PC-9 (cell line): ENCODE measurements at regions not wholly inside any gene's neighbourhood (a gene's known extent, or its start where the extent isn't known, plus 50 kb on each side); places are given as distances from the start of the nearest gene placed in this dataset.

Source experiments
- BruUV-seq: library from RNA; stranded (reverse); fragments of 400-500 nt; replicated peaks from 2 replicates; lab custom pipeline; 2021; lab: Mats Ljungman, UMichigan
- CTCF ChIA-PET: fragments of 300-600 bp; sonication (Branson Sonifier 250); formaldehyde crosslinking; loops from one replicate; lab custom pipeline; 2022; ENCODE audit warnings: antibody characterized with exemption; lab: Charles Lee
- POLR2A ChIA-PET: fragments of 300-600 bp; sonication (Branson Sonifier 250); formaldehyde crosslinking; loops from one replicate; lab custom pipeline; 2022; ENCODE audit warnings: antibody characterized with exemption; ENCODE audit not compliant: unreplicated experiment; lab: Charles Lee
- DNase-seq, 2 experiments: peaks; one replicate each; pipeline versions ENCODE4 v3.0.0 to v3.0.0-alpha.2; 2015 to 2022; ENCODE audit warnings: mixed read lengths in 1 of 2
- H2AFZ ChIP-seq: fragments of 200-600 bp; sonication (generic); 2 replicates; pipeline ENCODE4 v1.8.1; 2017; ENCODE audit warnings: antibody characterized with exemption
- H3F3A ChIP-seq: fragments of 200-600 bp; sonication (generic); 2 replicates; pipeline ENCODE4 v1.8.1; 2017; ENCODE audit warnings: antibody characterized with exemption, mild to moderate bottlenecking, low read depth; ENCODE audit not compliant: insufficient read depth
- H3K27ac ChIP-seq: fragments of 200-600 bp; sonication (generic); 2 replicates; pipeline ENCODE4 v1.6.1; 2016; ENCODE audit warnings: mixed run types
- H3K27me3 ChIP-seq: fragments of 200-600 bp; sonication (generic); 2 replicates; pipeline ENCODE4 v1.6.1; 2016; ENCODE audit warnings: low read depth, mixed run types; ENCODE audit not compliant: insufficient read depth
- H3K36me3 ChIP-seq: fragments of 200-600 bp; sonication (generic); 2 replicates; pipeline ENCODE4 v1.6.1; 2016; ENCODE audit warnings: low read depth, mixed run types
- H3K4me1 ChIP-seq: fragments of 200-600 bp; sonication (generic); replicated peaks from 2 replicates; pipeline ENCODE4 v1.6.1; 2016; ENCODE audit warnings: mixed run types; ENCODE audit not compliant: insufficient read depth
- H3K4me2 ChIP-seq: fragments of 200-600 bp; sonication (generic); 2 replicates; pipeline ENCODE4 v1.6.1; 2017; ENCODE audit warnings: mixed run types
- H3K4me3 ChIP-seq: fragments of 200-600 bp; sonication (generic); 2 replicates; pipeline ENCODE4 v1.6.1; 2016; ENCODE audit warnings: mixed run types
- H3K79me2 ChIP-seq: fragments of 200-600 bp; sonication (generic); 2 replicates; pipeline ENCODE4 v1.6.1; 2017; ENCODE audit warnings: low read depth, mixed run types
- H3K9me2 ChIP-seq: fragments of 200-600 bp; sonication (generic); 2 replicates; pipeline ENCODE4 v1.8.1; 2017; ENCODE audit warnings: mild to moderate bottlenecking; ENCODE audit not compliant: insufficient read depth
- H3K9me3 ChIP-seq: fragments of 200-600 bp; sonication (generic); 2 replicates; pipeline ENCODE4 v1.8.1; 2016; ENCODE audit warnings: low read depth; ENCODE audit not compliant: insufficient read depth
- H4K20me1 ChIP-seq: fragments of 200-600 bp; sonication (generic); 2 replicates; pipeline ENCODE4 v1.8.1; 2017; ENCODE audit not compliant: insufficient read depth
- EZH2 ChIP-seq: fragments of 200-600 bp; sonication (generic); IDR thresholded peaks from 2 replicates; pipeline ENCODE4 v1.8.0; 2017; ENCODE audit warnings: antibody characterized with exemption, low read depth
- intact Hi-C: fragments of 100-400 bp; cut with micrococcal nuclease; formaldehyde crosslinking; loops from one replicate; pipeline ENCODE4 v1.10.0; 2022; ENCODE audit not compliant: unreplicated experiment
- TF ChIP-seq, protein P1 (sequence below): fragments of 200-600 bp; sonication (generic); conservative IDR thresholded peaks from 2 replicates; pipeline ENCODE4 v1.6.1; 2017; ENCODE audit warnings: mixed run types, antibody characterized with exemption, mild to moderate bottlenecking, moderate library complexity

DNA sequence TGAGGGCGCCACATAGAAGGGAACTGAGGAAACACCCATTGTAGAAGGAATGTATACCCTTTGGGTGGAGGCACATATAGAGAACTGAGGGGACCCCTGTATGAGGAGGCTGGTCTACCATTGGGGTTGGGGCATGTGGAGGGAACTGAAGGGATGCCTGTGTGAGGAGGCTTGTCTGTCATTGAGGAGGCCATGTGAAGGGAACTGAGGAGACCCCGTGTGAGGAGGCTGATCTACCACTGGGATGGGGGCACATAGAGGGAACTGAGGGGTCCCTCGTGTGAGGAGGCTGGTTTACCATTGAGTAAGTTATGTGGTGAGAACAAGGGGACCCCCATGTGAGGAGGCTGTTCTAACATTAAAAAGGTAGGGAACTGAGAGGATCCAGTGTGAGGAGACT is 156.1 kb downstream of the FBLN2 start:
- TF ChIP-seq, protein P1, sequence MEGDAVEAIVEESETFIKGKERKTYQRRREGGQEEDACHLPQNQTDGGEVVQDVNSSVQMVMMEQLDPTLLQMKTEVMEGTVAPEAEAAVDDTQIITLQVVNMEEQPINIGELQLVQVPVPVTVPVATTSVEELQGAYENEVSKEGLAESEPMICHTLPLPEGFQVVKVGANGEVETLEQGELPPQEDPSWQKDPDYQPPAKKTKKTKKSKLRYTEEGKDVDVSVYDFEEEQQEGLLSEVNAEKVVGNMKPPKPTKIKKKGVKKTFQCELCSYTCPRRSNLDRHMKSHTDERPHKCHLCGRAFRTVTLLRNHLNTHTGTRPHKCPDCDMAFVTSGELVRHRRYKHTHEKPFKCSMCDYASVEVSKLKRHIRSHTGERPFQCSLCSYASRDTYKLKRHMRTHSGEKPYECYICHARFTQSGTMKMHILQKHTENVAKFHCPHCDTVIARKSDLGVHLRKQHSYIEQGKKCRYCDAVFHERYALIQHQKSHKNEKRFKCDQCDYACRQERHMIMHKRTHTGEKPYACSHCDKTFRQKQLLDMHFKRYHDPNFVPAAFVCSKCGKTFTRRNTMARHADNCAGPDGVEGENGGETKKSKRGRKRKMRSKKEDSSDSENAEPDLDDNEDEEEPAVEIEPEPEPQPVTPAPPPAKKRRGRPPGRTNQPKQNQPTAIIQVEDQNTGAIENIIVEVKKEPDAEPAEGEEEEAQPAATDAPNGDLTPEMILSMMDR, result no peak
- TF ChIP-seq EZH2, result no peak
- Histone ChIP-seq H4K20me1 (peaks cover 4% of the 10 kb centered on the region; the same call in 1 of the 2 replicates), H3K9me2 (no peaks in the 10 kb centered on the region), H3F3A (no peaks in the 10 kb centered on the region), H3K4me1 (no peaks in the 10 kb centered on the region), H2AFZ (no peak overlapping the region), H3K4me3 (no peak overlapping the region), H3K27me3 (peaks cover 30% of the 10 kb centered on the region), H3K27ac (no peak overlapping the region), H3K36me3 (no peaks in the 10 kb centered on the region), H3K79me2 (no peaks in the 10 kb centered on the region), H3K4me2 (no peak overlapping the region), H3K9me3 (no peaks in the 10 kb centered on the region)
- POLR2A ChIA-PET, result no interaction called here
- CTCF ChIA-PET, result no interaction called here
- BruUV-seq, result no TSS peak
- intact Hi-C loops, result no loop called here
- DNase-seq, result no peak

DNA sequence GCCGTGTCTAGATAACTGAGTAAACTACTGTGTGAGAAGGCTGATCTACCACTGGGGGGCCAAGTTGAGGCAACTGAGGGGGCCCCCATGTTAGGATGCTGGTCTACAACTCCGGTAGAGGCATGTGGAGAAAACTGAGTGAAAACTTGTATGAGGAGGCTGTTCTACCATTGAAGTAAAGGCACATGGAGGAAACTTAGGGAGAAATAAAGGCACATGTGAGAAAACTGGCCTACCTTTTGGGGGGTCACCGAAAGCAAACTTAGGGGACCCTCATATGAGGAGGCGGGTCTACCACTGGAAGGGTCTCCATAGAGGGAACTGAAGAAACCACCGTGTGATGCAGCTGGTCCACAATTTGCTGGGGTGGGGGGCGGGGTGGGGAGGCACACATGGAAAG is 155.2 kb downstream of the FBLN2 start:
- Histone ChIP-seq H3F3A (no peaks in the 10 kb centered on the region), H3K4me2 (no peak overlapping the region), H4K20me1 (peaks cover 4% of the 10 kb centered on the region; the same call in 1 of the 2 replicates), H3K4me3 (no peak overlapping the region), H3K9me2 (no peaks in the 10 kb centered on the region), H3K36me3 (no peaks in the 10 kb centered on the region), H3K27me3 (peaks cover 30% of the 10 kb centered on the region), H3K79me2 (no peaks in the 10 kb centered on the region), H2AFZ (no peak overlapping the region), H3K27ac (no peak overlapping the region), H3K9me3 (no peaks in the 10 kb centered on the region), H3K4me1 (no peaks in the 10 kb centered on the region)
- ChIA-PET POLR2A (no interaction called here), CTCF (no interaction called here)
- BruUV-seq, result no TSS peak
- TF ChIP-seq, protein P1, result no peak
- no peak for TF ChIP-seq EZH2
- DNase-seq, result no peak
- intact Hi-C loops, result no loop called here

DNA sequence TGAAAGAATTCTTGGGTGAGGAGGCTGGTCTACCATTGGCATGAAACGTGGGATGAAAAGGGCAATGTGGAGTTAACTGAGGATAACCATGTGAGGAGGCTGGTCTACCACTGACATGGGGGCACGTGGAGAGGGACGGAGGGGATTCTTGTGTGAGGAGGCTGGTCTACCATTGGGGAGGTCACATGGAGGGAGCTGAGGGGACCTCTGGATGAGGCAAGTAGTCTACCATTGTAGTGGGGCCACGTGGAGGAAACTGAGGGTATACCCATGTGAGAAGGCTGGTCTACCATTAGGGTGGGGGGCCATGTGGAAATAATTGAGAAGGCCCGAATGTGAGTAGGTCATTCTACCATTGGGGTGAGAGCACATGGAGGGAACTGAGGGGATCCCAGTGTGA is 154.1 kb downstream of the FBLN2 start:
- no peak for TF ChIP-seq EZH2
- TF ChIP-seq, protein P1, result no peak
- no peaks in the 10 kb centered on the region for H3K36me3 ChIP-seq
- H3K9me2 ChIP-seq, result no peaks in the 10 kb centered on the region
- no peaks in the 10 kb centered on the region for H3F3A ChIP-seq
- DNase-seq, result no peak
- no peak overlapping the region for H2AFZ ChIP-seq
- H3K27me3 ChIP-seq, result peaks cover 31% of the 10 kb centered on the region
- H3K4me3 ChIP-seq, result no peak overlapping the region
- no peaks in the 10 kb centered on the region for H3K4me1 ChIP-seq
- CTCF ChIA-PET, result no interaction called here
- BruUV-seq, result no TSS peak
- H3K9me3 ChIP-seq, result no peaks in the 10 kb centered on the region
- no peak overlapping the region for H3K27ac ChIP-seq
- POLR2A ChIA-PET, result no interaction called here
- H4K20me1 ChIP-seq, result peaks cover 4% of the 10 kb centered on the region; the same call in 1 of the 2 replicates
- no peaks in the 10 kb centered on the region for H3K79me2 ChIP-seq
- intact Hi-C loops, result no loop called here
- H3K4me2 ChIP-seq, result no peak overlapping the region
